H1 (cell line): ENCODE measurements at regions not wholly inside any gene's neighbourhood (a gene's known extent, or its start where the extent isn't known, plus 50 kb on each side); places are given as distances from the start of the nearest gene placed in this dataset.

Source experiments
- CTCF ChIA-PET: fragments of 300-600 bp; sonication (Branson Sonifier 250); formaldehyde crosslinking; loops from one replicate; lab custom pipeline; 2021; ENCODE audit not compliant: partially characterized antibody; lab: Charles Lee
- POLR2A ChIA-PET: fragments of 300-600 bp; sonication (Branson Sonifier 250); formaldehyde crosslinking; loops from one replicate; lab custom pipeline; 2021; ENCODE audit warnings: inconsistent platforms; ENCODE audit not compliant: partially characterized antibody; lab: Charles Lee
- DNase-seq, 2 experiments: peaks; one replicate each; pipeline versions ENCODE4 v3.0.0 to v3.0.0-alpha.2; 2010 to 2022; ENCODE audit warnings: low spot score in 2 of 2, low read depth in 1 of 2, mixed read lengths in 1 of 2
- FAIRE-seq: peaks from 2 replicates; lab custom pipeline; 2011; peaks lifted over from hg19 to GRCh38; lab: Jason Lieb, UNC
- H2AFZ ChIP-seq: 2 replicates; pipeline ENCODE4 v1.8.1; 2012; ENCODE audit warnings: low read length, inconsistent platforms
- H2AK5ac ChIP-seq: 2 replicates; pipeline ENCODE4 v1.6.1; 2013; ENCODE audit warnings: low read depth, low read length
- H2BK120ac ChIP-seq: replicated peaks from 2 replicates; pipeline ENCODE3; 2013; ENCODE audit warnings: low read depth, low read length, inconsistent platforms
- H2BK12ac ChIP-seq: 2 replicates; pipeline ENCODE4 v1.6.1; 2013; ENCODE audit warnings: low read depth, low read length
- H2BK15ac ChIP-seq: 2 replicates; pipeline ENCODE4 v1.6.1; 2013; ENCODE audit warnings: low read length
- H2BK20ac ChIP-seq: 2 replicates; pipeline ENCODE4 v1.6.1; 2013; ENCODE audit warnings: low read length
- H2BK5ac ChIP-seq: 2 replicates; pipeline ENCODE4 v1.6.1; 2013; ENCODE audit warnings: low read depth, low read length
- H3K14ac ChIP-seq: 2 replicates; pipeline ENCODE4 v1.6.1; 2013; ENCODE audit warnings: inconsistent platforms; ENCODE audit not compliant: insufficient read length
- H3K18ac ChIP-seq: 2 replicates; pipeline ENCODE4 v1.6.1; 2013; ENCODE audit warnings: low read length; ENCODE audit errors: extremely low read depth
- H3K23ac ChIP-seq: 2 replicates; pipeline ENCODE4 v1.6.1; 2013; ENCODE audit warnings: inconsistent platforms; ENCODE audit not compliant: insufficient read length
- H3K23me2 ChIP-seq: 2 replicates; pipeline ENCODE4 v1.6.1; 2013; ENCODE audit warnings: low read depth, low read length
- H3K27ac ChIP-seq: 2 replicates; pipeline ENCODE4 v1.6.1; 2011; ENCODE audit warnings: low read depth, low read length, inconsistent platforms
- H3K27me3 ChIP-seq, 4 experiments: replicated peaks in 1 of 4; 1 replicate in 1 of 4; 2 replicates in 3 of 4; pipeline versions ENCODE4 v1.6.1 to v1.8.1; 2011 to 2013; ENCODE audit warnings: low read length in 3 of 4, mild to moderate bottlenecking in 3 of 4, inconsistent platforms in 2 of 4, mixed read lengths in 2 of 4, moderate library complexity in 1 of 4; ENCODE audit not compliant: control insufficient read depth in 3 of 4, insufficient read depth in 3 of 4; ENCODE audit errors: extremely low read depth in 1 of 4
- H3K36me3 ChIP-seq, 4 experiments: 2 replicates each; pipeline versions ENCODE4 v1.6.1 to v1.8.1; 2011 to 2013; ENCODE audit warnings: mild to moderate bottlenecking in 4 of 4, low read length in 3 of 4, moderate library complexity in 2 of 4, control low read depth in 1 of 4, inconsistent platforms in 1 of 4; ENCODE audit not compliant: insufficient read depth in 4 of 4, control insufficient read depth in 2 of 4
- H3K4ac ChIP-seq: replicated peaks from 2 replicates; pipeline ENCODE3; 2013; ENCODE audit warnings: low read length, low read depth, mixed read lengths, inconsistent platforms; ENCODE audit not compliant: insufficient read length
- H3K4me1 ChIP-seq, 4 experiments: replicated peaks in 1 of 4; 1 replicate in 1 of 4; 2 replicates in 3 of 4; pipeline versions ENCODE4 v1.6.1 to v1.8.1; 2011 to 2013; ENCODE audit warnings: low read length in 3 of 4, inconsistent platforms in 2 of 4, mixed read lengths in 1 of 4; ENCODE audit not compliant: insufficient read depth in 4 of 4, control insufficient read depth in 3 of 4
- H3K4me2 ChIP-seq, 2 experiments: 2 replicates each; pipeline versions ENCODE4 v1.6.1 to v1.8.1; 2011 to 2013; ENCODE audit warnings: low read depth in 2 of 2, low read length in 2 of 2, control low read depth in 1 of 2, inconsistent platforms in 1 of 2, mild to moderate bottlenecking in 1 of 2; ENCODE audit not compliant: insufficient read depth in 1 of 2
- H3K4me3 ChIP-seq, 4 experiments: fragments of 200-600, 300-600 bp in 1 of 4; sonication (generic), shearing (Covaris generic), sonication (Bioruptor Twin) in 1 of 4; 2 replicates each; pipeline versions ENCODE4 v1.5.1 to v1.8.1; 2011 to 2016; ENCODE audit warnings: low read length in 4 of 4, low read depth in 3 of 4, control low read depth in 2 of 4, inconsistent platforms in 2 of 4, mild to moderate bottlenecking in 2 of 4, mixed read lengths in 1 of 4, moderate library complexity in 1 of 4; ENCODE audit not compliant: insufficient read depth in 2 of 4; ENCODE audit errors: extremely low read depth in 1 of 4
- H3K56ac ChIP-seq: replicated peaks from 2 replicates; pipeline ENCODE3; 2013; ENCODE audit warnings: low read depth, mild to moderate bottlenecking, mixed read lengths, low read length, inconsistent platforms; ENCODE audit not compliant: insufficient read length
- H3K79me1 ChIP-seq: 2 replicates; pipeline ENCODE4 v1.6.1; 2013; ENCODE audit warnings: low read depth, low read length, control low read depth
- H3K79me2 ChIP-seq, 2 experiments: 2 replicates each; pipeline versions ENCODE4 v1.6.1 to v1.8.1; 2012 to 2013; ENCODE audit warnings: low read length in 2 of 2, mild to moderate bottlenecking in 2 of 2, inconsistent platforms in 1 of 2; ENCODE audit not compliant: insufficient read depth in 2 of 2, control insufficient read depth in 1 of 2
- H3K9ac ChIP-seq, 4 experiments: replicated peaks in 1 of 4; 1 replicate in 1 of 4; 2 replicates in 3 of 4; pipeline versions ENCODE4 v1.6.1 to v1.8.1; 2011 to 2013; ENCODE audit warnings: low read depth in 3 of 4, low read length in 3 of 4, control low read depth in 2 of 4, mild to moderate bottlenecking in 2 of 4, moderate library complexity in 2 of 4, inconsistent platforms in 1 of 4; ENCODE audit errors: extremely low read depth in 1 of 4
- H3K9me3 ChIP-seq, 2 experiments: 2 replicates each; pipeline versions ENCODE4 v1.6.1 to v1.8.1; 2012 to 2013; ENCODE audit warnings: mild to moderate bottlenecking in 2 of 2, moderate library complexity in 2 of 2, control low read depth in 1 of 2, inconsistent platforms in 1 of 2, low read depth in 1 of 2, low read length in 1 of 2, mixed read lengths in 1 of 2; ENCODE audit not compliant: insufficient read depth in 2 of 2
- H4K20me1 ChIP-seq, 2 experiments: replicated peaks in 1 of 2; 2 replicates each; pipeline versions ENCODE3 to v1.8.1; 2011 to 2013; ENCODE audit warnings: inconsistent platforms in 2 of 2, low read length in 2 of 2, mild to moderate bottlenecking in 1 of 2; ENCODE audit not compliant: insufficient read depth in 2 of 2, control insufficient read depth in 1 of 2
- H4K5ac ChIP-seq: 2 replicates; pipeline ENCODE4 v1.6.1; 2013; ENCODE audit warnings: low read length, low read depth, mixed read lengths, inconsistent platforms; ENCODE audit not compliant: insufficient read length
- H4K8ac ChIP-seq: 2 replicates; pipeline ENCODE4 v1.8.0; 2013; ENCODE audit warnings: mild to moderate bottlenecking, moderate library complexity, low read length, inconsistent platforms; ENCODE audit not compliant: insufficient read depth; ENCODE audit errors: extremely low read depth
- H4K91ac ChIP-seq: replicated peaks from 2 replicates; pipeline ENCODE3; 2013; ENCODE audit warnings: low read length, mixed read lengths, inconsistent platforms; ENCODE audit not compliant: insufficient read length
- WGBS, 2 experiments: shearing (Covaris generic) in 1 of 2; methylation state at CpG; one replicate each; pipeline versions ENCODE4 v1.1.6 to v1.1.7; 2013 to 2015; ENCODE audit warnings: low lambda C conversion rate in 2 of 2, mixed read lengths in 2 of 2, inconsistent platforms in 1 of 2, low coverage in 1 of 2, missing lambda C conversion rate in 1 of 2; ENCODE audit not compliant: insufficient replicate concordance in 2 of 2, insufficient coverage in 1 of 2, insufficient read length in 1 of 2; ENCODE audit errors: extremely low coverage in 1 of 2, missing lambda C conversion rate in 1 of 2; 5-methylcytosine and 5-hydroxymethylcytosine counted together
- TF ChIP-seq, protein P1 (sequence below): fragments of 300-600 bp; sonication (generic); IDR thresholded peaks from 2 replicates; pipeline ENCODE4 v1.7.1; 2012; ENCODE audit warnings: low read length, moderate library complexity, mild to moderate bottlenecking, inconsistent platforms; ENCODE audit not compliant: insufficient replicate concordance

DNA sequence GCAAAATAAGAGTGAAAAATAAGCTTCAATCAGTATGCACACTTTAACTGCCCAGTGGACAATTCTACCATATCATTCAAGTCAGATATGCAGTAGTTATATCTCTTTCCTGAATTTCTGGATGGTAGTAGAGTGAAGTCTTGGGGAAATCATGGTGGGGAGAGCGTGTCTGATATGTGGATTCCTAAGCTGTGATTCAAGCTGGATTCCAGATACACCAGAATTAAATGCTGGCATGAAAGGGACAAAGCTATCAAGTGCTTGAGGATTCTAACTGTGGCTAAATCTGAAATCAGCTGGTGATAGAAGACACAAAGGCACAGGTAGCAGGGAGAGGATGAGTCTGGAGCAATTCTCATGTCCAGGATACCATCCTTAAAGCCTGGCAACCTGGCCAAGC lies 323.5 kb downstream of the DUSP10 start:
- H4K5ac ChIP-seq = no peak overlapping the region
- no peak overlapping the region for H2AFZ ChIP-seq
- H3K23ac ChIP-seq = no peak overlapping the region
- no peak overlapping the region for H2BK15ac ChIP-seq
- H3K27ac ChIP-seq = no peak overlapping the region
- H2BK12ac ChIP-seq = no peak overlapping the region
- DNase-seq (no peak), FAIRE-seq (no peak)
- no peak overlapping the region for H3K56ac ChIP-seq
- H3K18ac ChIP-seq = no peak overlapping the region
- no peak overlapping the region for H2BK20ac ChIP-seq
- 80% methylated on average over 1 of the region's 1 CpG; no CpG with 5 or more reads in 1 of the 2 experiments for WGBS, 2 experiments
- no peak overlapping the region for H3K9ac ChIP-seq
- no peaks in the 10 kb centered on the region for H4K20me1 ChIP-seq
- no peak overlapping the region for H3K4me3 ChIP-seq
- ChIA-PET POLR2A (no interaction called here), CTCF (interaction anchor here (1.6 kb wide), 1 partner anchor 215 kb away, joined by 3 read pairs; no protein-coding TSS in a partner anchor)
- H3K4ac ChIP-seq = no peak overlapping the region
- H3K14ac ChIP-seq = no peak overlapping the region
- H3K27me3 ChIP-seq = no peaks in the 10 kb centered on the region
- H2BK120ac ChIP-seq = no peak overlapping the region
- no peak overlapping the region for H4K8ac ChIP-seq
- H4K91ac ChIP-seq = no peak overlapping the region
- H3K4me2 ChIP-seq = no peak overlapping the region
- no peaks in the 10 kb centered on the region for H3K79me1 ChIP-seq
- no peak overlapping the region for H2AK5ac ChIP-seq
- no peaks in the 10 kb centered on the region for H3K9me3 ChIP-seq
- no peak overlapping the region for H2BK5ac ChIP-seq
- H3K4me1 ChIP-seq = no peaks in the 10 kb centered on the region
- no peaks in the 10 kb centered on the region for H3K36me3 ChIP-seq
- no peaks in the 10 kb centered on the region for H3K79me2 ChIP-seq
- H3K23me2 ChIP-seq = no peaks in the 10 kb centered on the region
- TF ChIP-seq, protein P1, sequence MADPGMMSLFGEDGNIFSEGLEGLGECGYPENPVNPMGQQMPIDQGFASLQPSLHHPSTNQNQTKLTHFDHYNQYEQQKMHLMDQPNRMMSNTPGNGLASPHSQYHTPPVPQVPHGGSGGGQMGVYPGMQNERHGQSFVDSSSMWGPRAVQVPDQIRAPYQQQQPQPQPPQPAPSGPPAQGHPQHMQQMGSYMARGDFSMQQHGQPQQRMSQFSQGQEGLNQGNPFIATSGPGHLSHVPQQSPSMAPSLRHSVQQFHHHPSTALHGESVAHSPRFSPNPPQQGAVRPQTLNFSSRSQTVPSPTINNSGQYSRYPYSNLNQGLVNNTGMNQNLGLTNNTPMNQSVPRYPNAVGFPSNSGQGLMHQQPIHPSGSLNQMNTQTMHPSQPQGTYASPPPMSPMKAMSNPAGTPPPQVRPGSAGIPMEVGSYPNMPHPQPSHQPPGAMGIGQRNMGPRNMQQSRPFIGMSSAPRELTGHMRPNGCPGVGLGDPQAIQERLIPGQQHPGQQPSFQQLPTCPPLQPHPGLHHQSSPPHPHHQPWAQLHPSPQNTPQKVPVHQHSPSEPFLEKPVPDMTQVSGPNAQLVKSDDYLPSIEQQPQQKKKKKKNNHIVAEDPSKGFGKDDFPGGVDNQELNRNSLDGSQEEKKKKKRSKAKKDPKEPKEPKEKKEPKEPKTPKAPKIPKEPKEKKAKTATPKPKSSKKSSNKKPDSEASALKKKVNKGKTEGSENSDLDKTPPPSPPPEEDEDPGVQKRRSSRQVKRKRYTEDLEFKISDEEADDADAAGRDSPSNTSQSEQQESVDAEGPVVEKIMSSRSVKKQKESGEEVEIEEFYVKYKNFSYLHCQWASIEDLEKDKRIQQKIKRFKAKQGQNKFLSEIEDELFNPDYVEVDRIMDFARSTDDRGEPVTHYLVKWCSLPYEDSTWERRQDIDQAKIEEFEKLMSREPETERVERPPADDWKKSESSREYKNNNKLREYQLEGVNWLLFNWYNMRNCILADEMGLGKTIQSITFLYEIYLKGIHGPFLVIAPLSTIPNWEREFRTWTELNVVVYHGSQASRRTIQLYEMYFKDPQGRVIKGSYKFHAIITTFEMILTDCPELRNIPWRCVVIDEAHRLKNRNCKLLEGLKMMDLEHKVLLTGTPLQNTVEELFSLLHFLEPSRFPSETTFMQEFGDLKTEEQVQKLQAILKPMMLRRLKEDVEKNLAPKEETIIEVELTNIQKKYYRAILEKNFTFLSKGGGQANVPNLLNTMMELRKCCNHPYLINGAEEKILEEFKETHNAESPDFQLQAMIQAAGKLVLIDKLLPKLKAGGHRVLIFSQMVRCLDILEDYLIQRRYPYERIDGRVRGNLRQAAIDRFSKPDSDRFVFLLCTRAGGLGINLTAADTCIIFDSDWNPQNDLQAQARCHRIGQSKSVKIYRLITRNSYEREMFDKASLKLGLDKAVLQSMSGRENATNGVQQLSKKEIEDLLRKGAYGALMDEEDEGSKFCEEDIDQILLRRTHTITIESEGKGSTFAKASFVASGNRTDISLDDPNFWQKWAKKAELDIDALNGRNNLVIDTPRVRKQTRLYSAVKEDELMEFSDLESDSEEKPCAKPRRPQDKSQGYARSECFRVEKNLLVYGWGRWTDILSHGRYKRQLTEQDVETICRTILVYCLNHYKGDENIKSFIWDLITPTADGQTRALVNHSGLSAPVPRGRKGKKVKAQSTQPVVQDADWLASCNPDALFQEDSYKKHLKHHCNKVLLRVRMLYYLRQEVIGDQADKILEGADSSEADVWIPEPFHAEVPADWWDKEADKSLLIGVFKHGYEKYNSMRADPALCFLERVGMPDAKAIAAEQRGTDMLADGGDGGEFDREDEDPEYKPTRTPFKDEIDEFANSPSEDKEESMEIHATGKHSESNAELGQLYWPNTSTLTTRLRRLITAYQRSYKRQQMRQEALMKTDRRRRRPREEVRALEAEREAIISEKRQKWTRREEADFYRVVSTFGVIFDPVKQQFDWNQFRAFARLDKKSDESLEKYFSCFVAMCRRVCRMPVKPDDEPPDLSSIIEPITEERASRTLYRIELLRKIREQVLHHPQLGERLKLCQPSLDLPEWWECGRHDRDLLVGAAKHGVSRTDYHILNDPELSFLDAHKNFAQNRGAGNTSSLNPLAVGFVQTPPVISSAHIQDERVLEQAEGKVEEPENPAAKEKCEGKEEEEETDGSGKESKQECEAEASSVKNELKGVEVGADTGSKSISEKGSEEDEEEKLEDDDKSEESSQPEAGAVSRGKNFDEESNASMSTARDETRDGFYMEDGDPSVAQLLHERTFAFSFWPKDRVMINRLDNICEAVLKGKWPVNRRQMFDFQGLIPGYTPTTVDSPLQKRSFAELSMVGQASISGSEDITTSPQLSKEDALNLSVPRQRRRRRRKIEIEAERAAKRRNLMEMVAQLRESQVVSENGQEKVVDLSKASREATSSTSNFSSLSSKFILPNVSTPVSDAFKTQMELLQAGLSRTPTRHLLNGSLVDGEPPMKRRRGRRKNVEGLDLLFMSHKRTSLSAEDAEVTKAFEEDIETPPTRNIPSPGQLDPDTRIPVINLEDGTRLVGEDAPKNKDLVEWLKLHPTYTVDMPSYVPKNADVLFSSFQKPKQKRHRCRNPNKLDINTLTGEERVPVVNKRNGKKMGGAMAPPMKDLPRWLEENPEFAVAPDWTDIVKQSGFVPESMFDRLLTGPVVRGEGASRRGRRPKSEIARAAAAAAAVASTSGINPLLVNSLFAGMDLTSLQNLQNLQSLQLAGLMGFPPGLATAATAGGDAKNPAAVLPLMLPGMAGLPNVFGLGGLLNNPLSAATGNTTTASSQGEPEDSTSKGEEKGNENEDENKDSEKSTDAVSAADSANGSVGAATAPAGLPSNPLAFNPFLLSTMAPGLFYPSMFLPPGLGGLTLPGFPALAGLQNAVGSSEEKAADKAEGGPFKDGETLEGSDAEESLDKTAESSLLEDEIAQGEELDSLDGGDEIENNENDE = no peak
